ENCODE measurements at regions not wholly inside any gene's neighbourhood (a gene's known extent, or its start where the extent isn't known, plus 50 kb on each side); places are given as distances from the start of the nearest gene placed in this dataset.

GRCh38 chr5:125750147-125750860 lies 672.9 kb upstream of the GRAMD2B start:
- no peaks in the 10 kb centered on the region for H3K27me3 ChIP-seq (ENCODE audit: control insufficient read depth in 3 of 3, insufficient read depth in 3 of 3, low read length in 3 of 3)
- H3K4me1 ChIP-seq (ENCODE audit: control insufficient read depth in 3 of 3, insufficient read depth in 3 of 3, low read length in 3 of 3): no peaks in the 10 kb centered on the region
- H3K9ac ChIP-seq (ENCODE audit: low read depth in 1 of 3, low read length in 3 of 3): no peak overlapping the region
- H3K9me3 ChIP-seq (ENCODE audit: control insufficient read depth in 3 of 3, low read length in 3 of 3): no peaks in the 10 kb centered on the region
- no peak overlapping the region for H3K4me3 ChIP-seq (ENCODE audit: low read length in 3 of 3)
- no peak overlapping the region for H3K27ac ChIP-seq (ENCODE audit: low read depth, low read length)
- H3K36me3 ChIP-seq (ENCODE audit: control insufficient read depth in 3 of 3, insufficient read depth in 3 of 3, low read length in 3 of 3): no peaks in the 10 kb centered on the region

- Histone ChIP-seq H3K27me3 (ENCODE audit: control insufficient read depth in 3 of 3, insufficient read depth in 3 of 3, low read length in 3 of 3) (no peaks in the 10 kb centered on the region), H3K9me3 (ENCODE audit: control insufficient read depth in 3 of 3, low read length in 3 of 3) (no peaks in the 10 kb centered on the region), H3K9ac (ENCODE audit: low read depth in 1 of 3, low read length in 3 of 3) (no peak overlapping the region), H3K4me1 (ENCODE audit: control insufficient read depth in 3 of 3, insufficient read depth in 3 of 3, low read length in 3 of 3) (no peaks in the 10 kb centered on the region), H3K36me3 (ENCODE audit: control insufficient read depth in 3 of 3, insufficient read depth in 3 of 3, low read length in 3 of 3) (no peaks in the 10 kb centered on the region), H3K27ac (ENCODE audit: low read depth, low read length) (no peak overlapping the region), H3K4me3 (ENCODE audit: low read length in 3 of 3) (no peak overlapping the region)
Observed at GRCh38 chr5:125750861-125751186, 672.4 kb upstream of the GRAMD2B start.

- Histone ChIP-seq H3K36me3 (ENCODE audit: control insufficient read depth in 3 of 3, insufficient read depth in 3 of 3, low read length in 3 of 3) (no peaks in the 10 kb centered on the region), H3K27ac (ENCODE audit: low read depth, low read length) (no peak overlapping the region), H3K9me3 (ENCODE audit: control insufficient read depth in 3 of 3, low read length in 3 of 3) (no peaks in the 10 kb centered on the region), H3K4me1 (ENCODE audit: control insufficient read depth in 3 of 3, insufficient read depth in 3 of 3, low read length in 3 of 3) (no peaks in the 10 kb centered on the region), H3K9ac (ENCODE audit: low read depth in 1 of 3, low read length in 3 of 3) (no peak overlapping the region), H3K4me3 (ENCODE audit: low read length in 3 of 3) (no peak overlapping the region), H3K27me3 (ENCODE audit: control insufficient read depth in 3 of 3, insufficient read depth in 3 of 3, low read length in 3 of 3) (no peaks in the 10 kb centered on the region)
Observed at GRCh38 chr5:125756456-125756855, 666.8 kb upstream of the GRAMD2B start.

- Histone ChIP-seq H3K9ac (ENCODE audit: low read depth in 1 of 3, low read length in 3 of 3) (no peak overlapping the region), H3K27ac (ENCODE audit: low read depth, low read length) (no peak overlapping the region), H3K4me1 (ENCODE audit: control insufficient read depth in 3 of 3, insufficient read depth in 3 of 3, low read length in 3 of 3) (no peaks in the 10 kb centered on the region), H3K27me3 (ENCODE audit: control insufficient read depth in 3 of 3, insufficient read depth in 3 of 3, low read length in 3 of 3) (no peaks in the 10 kb centered on the region), H3K9me3 (ENCODE audit: control insufficient read depth in 3 of 3, low read length in 3 of 3) (no peaks in the 10 kb centered on the region), H3K4me3 (ENCODE audit: low read length in 3 of 3) (no peak overlapping the region), H3K36me3 (ENCODE audit: control insufficient read depth in 3 of 3, insufficient read depth in 3 of 3, low read length in 3 of 3) (no peaks in the 10 kb centered on the region)
Observed at GRCh38 chr5:125766706-125767105, 656.5 kb upstream of the GRAMD2B start.

- no peak overlapping the region for H3K9ac ChIP-seq (ENCODE audit: low read depth in 1 of 3, low read length in 3 of 3)
Observed at GRCh38 chr5:125775896-125776295, 647.3 kb upstream of the GRAMD2B start.

GRCh38 chr5:125776656-125777139 lies 646.5 kb upstream of the GRAMD2B start:
- H3K4me1 ChIP-seq (ENCODE audit: control insufficient read depth in 3 of 3, insufficient read depth in 3 of 3, low read length in 3 of 3): no peaks in the 10 kb centered on the region
- no peak overlapping the region for H3K4me3 ChIP-seq (ENCODE audit: low read length in 3 of 3)
- H3K9me3 ChIP-seq (ENCODE audit: control insufficient read depth in 3 of 3, low read length in 3 of 3): no peaks in the 10 kb centered on the region
- H3K27me3 ChIP-seq (ENCODE audit: control insufficient read depth in 3 of 3, insufficient read depth in 3 of 3, low read length in 3 of 3): no peaks in the 10 kb centered on the region
- H3K36me3 ChIP-seq (ENCODE audit: control insufficient read depth in 3 of 3, insufficient read depth in 3 of 3, low read length in 3 of 3): no peaks in the 10 kb centered on the region
- H3K9ac ChIP-seq (ENCODE audit: low read depth in 1 of 3, low read length in 3 of 3): no peak overlapping the region
- H3K27ac ChIP-seq (ENCODE audit: low read depth, low read length): no peak overlapping the region

More at GRCh38 chr5:125775896-125776295, 647.3 kb upstream of the GRAMD2B start:
- no peak overlapping the region for H3K27ac ChIP-seq (ENCODE audit: low read depth, low read length)
- H3K4me3 ChIP-seq (ENCODE audit: low read length in 3 of 3): no peak overlapping the region
- no peaks in the 10 kb centered on the region for H3K4me1 ChIP-seq (ENCODE audit: control insufficient read depth in 3 of 3, insufficient read depth in 3 of 3, low read length in 3 of 3)
- H3K9me3 ChIP-seq (ENCODE audit: control insufficient read depth in 3 of 3, low read length in 3 of 3): no peaks in the 10 kb centered on the region
- H3K36me3 ChIP-seq (ENCODE audit: control insufficient read depth in 3 of 3, insufficient read depth in 3 of 3, low read length in 3 of 3): no peaks in the 10 kb centered on the region
- H3K27me3 ChIP-seq (ENCODE audit: control insufficient read depth in 3 of 3, insufficient read depth in 3 of 3, low read length in 3 of 3): no peaks in the 10 kb centered on the region

- H3K9me3 ChIP-seq (ENCODE audit: control insufficient read depth in 3 of 3, low read length in 3 of 3): no peaks in the 10 kb centered on the region
- no peak overlapping the region for H3K27ac ChIP-seq (ENCODE audit: low read depth, low read length)
- H3K4me3 ChIP-seq (ENCODE audit: low read length in 3 of 3): no peak overlapping the region
- no peak overlapping the region for H3K9ac ChIP-seq (ENCODE audit: low read depth in 1 of 3, low read length in 3 of 3)
- no peaks in the 10 kb centered on the region for H3K4me1 ChIP-seq (ENCODE audit: control insufficient read depth in 3 of 3, insufficient read depth in 3 of 3, low read length in 3 of 3)
- H3K36me3 ChIP-seq (ENCODE audit: control insufficient read depth in 3 of 3, insufficient read depth in 3 of 3, low read length in 3 of 3): no peaks in the 10 kb centered on the region
- no peaks in the 10 kb centered on the region for H3K27me3 ChIP-seq (ENCODE audit: control insufficient read depth in 3 of 3, insufficient read depth in 3 of 3, low read length in 3 of 3)
Observed at GRCh38 chr5:125778791-125779190, 644.4 kb upstream of the GRAMD2B start.

GRCh38 chr5:125785407-125785806 lies 637.8 kb upstream of the GRAMD2B start:
- H3K27me3 ChIP-seq (ENCODE audit: control insufficient read depth in 3 of 3, insufficient read depth in 3 of 3, low read length in 3 of 3): no peaks in the 10 kb centered on the region
- no peak overlapping the region for H3K4me3 ChIP-seq (ENCODE audit: low read length in 3 of 3)
- H3K9me3 ChIP-seq (ENCODE audit: control insufficient read depth in 3 of 3, low read length in 3 of 3): peaks cover 0 to 2% (median 0%) of the 10 kb centered on the region in 3 donors
- no peaks in the 10 kb centered on the region for H3K4me1 ChIP-seq (ENCODE audit: control insufficient read depth in 3 of 3, insufficient read depth in 3 of 3, low read length in 3 of 3)
- no peaks in the 10 kb centered on the region for H3K36me3 ChIP-seq (ENCODE audit: control insufficient read depth in 3 of 3, insufficient read depth in 3 of 3, low read length in 3 of 3)
- no peak overlapping the region for H3K27ac ChIP-seq (ENCODE audit: low read depth, low read length)
- no peak overlapping the region for H3K9ac ChIP-seq (ENCODE audit: low read depth in 1 of 3, low read length in 3 of 3)

- Histone ChIP-seq H3K36me3 (ENCODE audit: control insufficient read depth in 3 of 3, insufficient read depth in 3 of 3, low read length in 3 of 3) (no peaks in the 10 kb centered on the region), H3K9ac (ENCODE audit: low read depth in 1 of 3, low read length in 3 of 3) (no peak overlapping the region), H3K4me3 (ENCODE audit: low read length in 3 of 3) (no peak overlapping the region), H3K27me3 (ENCODE audit: control insufficient read depth in 3 of 3, insufficient read depth in 3 of 3, low read length in 3 of 3) (no peaks in the 10 kb centered on the region), H3K27ac (ENCODE audit: low read depth, low read length) (no peak overlapping the region), H3K9me3 (ENCODE audit: control insufficient read depth in 3 of 3, low read length in 3 of 3) (peaks cover 0 to 2% (median 0%) of the 10 kb centered on the region in 3 donors), H3K4me1 (ENCODE audit: control insufficient read depth in 3 of 3, insufficient read depth in 3 of 3, low read length in 3 of 3) (no peaks in the 10 kb centered on the region)
Observed at GRCh38 chr5:125786021-125786420, 637.2 kb upstream of the GRAMD2B start.

- H3K9me3 ChIP-seq (ENCODE audit: control insufficient read depth in 3 of 3, low read length in 3 of 3): no peaks in the 10 kb centered on the region
- no peak overlapping the region for H3K4me3 ChIP-seq (ENCODE audit: low read length in 3 of 3)
- H3K36me3 ChIP-seq (ENCODE audit: control insufficient read depth in 3 of 3, insufficient read depth in 3 of 3, low read length in 3 of 3): no peaks in the 10 kb centered on the region
- no peak overlapping the region for H3K27ac ChIP-seq (ENCODE audit: low read depth, low read length)
- H3K4me1 ChIP-seq (ENCODE audit: control insufficient read depth in 3 of 3, insufficient read depth in 3 of 3, low read length in 3 of 3): no peaks in the 10 kb centered on the region
- H3K27me3 ChIP-seq (ENCODE audit: control insufficient read depth in 3 of 3, insufficient read depth in 3 of 3, low read length in 3 of 3): no peaks in the 10 kb centered on the region
- no peak overlapping the region for H3K9ac ChIP-seq (ENCODE audit: low read depth in 1 of 3, low read length in 3 of 3)
Observed at GRCh38 chr5:125793470-125793869, 629.7 kb upstream of the GRAMD2B start.
